GM19351 (cell line): ENCODE measurements at regions not wholly inside any gene's neighbourhood (a gene's known extent, or its start where the extent isn't known, plus 50 kb on each side); places are given as distances from the start of the nearest gene placed in this dataset.

Experiments used
- ATAC-seq: cut with Tn5 transposase; IDR thresholded peaks from one replicate; pipeline ENCODE4 v1.9.1; 2021; ENCODE audit warnings: mild to moderate bottlenecking, moderate library complexity; ENCODE audit not compliant: unreplicated experiment

GRCh38 chr6:156650896-156651390, 126.2 kb upstream of the ARID1B start:
- no peak for ATAC-seq

- no peak for ATAC-seq
These were observed 128.6 kb upstream of the ARID1B start for GRCh38 chr6:156648616-156649015.

GRCh38 chr6:156647991-156648390, 129.2 kb upstream of the ARID1B start:
- no peak for ATAC-seq

GRCh38 chr6:156647140-156647784, 129.9 kb upstream of the ARID1B start:
- ATAC-seq: no peak

- ATAC-seq: no peak
These were observed 130.7 kb upstream of the ARID1B start for GRCh38 chr6:156646496-156646895.

- ATAC-seq: no peak
These were observed 132.1 kb upstream of the ARID1B start for GRCh38 chr6:156645097-156645496.

GRCh38 chr6:156639009-156639721, 138.0 kb upstream of the ARID1B start:
- no peak for ATAC-seq

GRCh38 chr6:156638581-156638980, 138.6 kb upstream of the ARID1B start:
- ATAC-seq: no peak

GRCh38 chr6:156634951-156635371, 142.2 kb upstream of the ARID1B start:
- ATAC-seq: no peak

- ATAC-seq: no peak
These were observed 143.1 kb upstream of the ARID1B start for GRCh38 chr6:156634048-156634447.

- ATAC-seq: no peak
These were observed 143.9 kb upstream of the ARID1B start for GRCh38 chr6:156633291-156633690.

- no peak for ATAC-seq
These were observed 146.4 kb upstream of the ARID1B start for GRCh38 chr6:156630613-156631302.

- no peak for ATAC-seq
These were observed 148.4 kb upstream of the ARID1B start for GRCh38 chr6:156628805-156629204.

GRCh38 chr6:156627524-156627923, 149.7 kb upstream of the ARID1B start:
- ATAC-seq: no peak

- no peak for ATAC-seq
These were observed 155.0 kb upstream of the ARID1B start for GRCh38 chr6:156622185-156622584.

GRCh38 chr6:156620331-156620730, 156.8 kb upstream of the ARID1B start:
- no peak for ATAC-seq

- no peak for ATAC-seq
These were observed 158.5 kb upstream of the ARID1B start for GRCh38 chr6:156618600-156619205.

GRCh38 chr6:156617941-156618340, 159.2 kb upstream of the ARID1B start:
- ATAC-seq: no peak

- ATAC-seq: no peak
These were observed 159.8 kb upstream of the ARID1B start for GRCh38 chr6:156617376-156617775.

- ATAC-seq: no peak
These were observed 160.7 kb upstream of the ARID1B start for GRCh38 chr6:156616495-156616894.

GRCh38 chr6:156613996-156614395, 163.2 kb upstream of the ARID1B start:
- ATAC-seq: no peak
